HCT116 (cell line): ENCODE measurements at regions not wholly inside any gene's neighbourhood (a gene's known extent, or its start where the extent isn't known, plus 50 kb on each side); places are given as distances from the start of the nearest gene placed in this dataset.

ENCODE experiments used
- ATAC-seq: fragments of 200-7000 bp; cut with Tn5 transposase; 2 replicates; pipeline ENCODE4 v1.9.1; 2020; ENCODE audit warnings: mild to moderate bottlenecking, moderate library complexity
- BruUV-seq: library from RNA; stranded (reverse); fragments of 400-500 nt; replicated peaks from 2 replicates; lab custom pipeline; 2021; lab: Mats Ljungman, UMichigan
- CTCF ChIA-PET: fragments of 300-600 bp; sonication (Branson Sonifier 250); formaldehyde crosslinking; loops from one replicate; lab custom pipeline; 2021; ENCODE audit warnings: antibody characterized with exemption; lab: Charles Lee
- POLR2A ChIA-PET: fragments of 300-600, 350-600 bp; sonication (Branson Sonifier 250); formaldehyde crosslinking; loops from one replicate; lab custom pipeline; 2021; ENCODE audit warnings: antibody characterized with exemption; lab: Charles Lee
- RAD21 ChIA-PET, 2 experiments: fragments of 300-600 bp; sonication (Branson Sonifier 250); formaldehyde crosslinking; loops; one replicate each; lab custom pipeline; 2023; ENCODE audit warnings: low total read pairs in 2 of 2; ENCODE audit not compliant: uncharacterized antibody in 2 of 2, unreplicated experiment in 2 of 2, low non-redundant PET in 1 of 2; lab: Charles Lee
- DNase-seq: peaks from one replicate; pipeline ENCODE4 v3.0.0-alpha.2; 2010; ENCODE audit warnings: low read depth, low spot score
- H2AFZ ChIP-seq: fragments of 200-600 bp; shearing (Covaris generic), sonication (generic); 2 replicates; pipeline ENCODE4 v1.6.1; 2017; ENCODE audit warnings: low read depth, mixed run types, mixed read lengths, antibody characterized with exemption, low read length; ENCODE audit not compliant: poor library complexity, severe bottlenecking
- H3K27ac ChIP-seq: 2 replicates; pipeline ENCODE4 v1.5.1; 2012; ENCODE audit warnings: low read depth, low read length
- H3K27me3 ChIP-seq: fragments of 200-600 bp; sonication (generic); 2 replicates; pipeline ENCODE4 v1.6.1; 2016; ENCODE audit warnings: mixed run types, low read length, mixed read lengths; ENCODE audit not compliant: insufficient read depth
- H3K36me3 ChIP-seq, 2 experiments: fragments of 200-500 bp in 1 of 2; fragments of 200-600 bp in 1 of 2; sonication (Bioruptor generic) in 1 of 2; sonication (generic) in 1 of 2; 2 replicates each; pipeline versions ENCODE4 v1.5.1 to v1.6.1; 2014 to 2016; ENCODE audit warnings: low read length in 2 of 2, inconsistent platforms in 1 of 2, mixed read lengths in 1 of 2, mixed run types in 1 of 2; ENCODE audit not compliant: insufficient read depth in 2 of 2, control insufficient read depth in 1 of 2
- H3K4me1 ChIP-seq, 2 experiments: fragments of 200-600 bp in 1 of 2; sonication (generic) in 1 of 2; 2 replicates each; pipeline versions ENCODE4 v1.5.1 to v1.6.1; 2012 to 2017; ENCODE audit warnings: low read length in 2 of 2, inconsistent platforms in 1 of 2, mild to moderate bottlenecking in 1 of 2, mixed read lengths in 1 of 2, mixed run types in 1 of 2, moderate library complexity in 1 of 2; ENCODE audit not compliant: insufficient read depth in 2 of 2, control insufficient read depth in 1 of 2
- H3K4me2 ChIP-seq: fragments of 200-600 bp; sonication (generic); 2 replicates; pipeline ENCODE4 v1.6.1; 2017; ENCODE audit warnings: mixed run types, low read length, mixed read lengths
- H3K4me3 ChIP-seq, 2 experiments: fragments of 200-600 bp in 1 of 2; sonication (generic) in 1 of 2; replicated peaks in 1 of 2; 2 replicates each; pipeline ENCODE4 v1.5.1; 2011 to 2016; ENCODE audit warnings: low read length in 2 of 2, control low read depth in 1 of 2, low read depth in 1 of 2, mild to moderate bottlenecking in 1 of 2, mixed read lengths in 1 of 2, mixed run types in 1 of 2
- H3K79me2 ChIP-seq: fragments of 200-600 bp; sonication (generic); 2 replicates; pipeline ENCODE4 v1.6.1; 2017; ENCODE audit warnings: mild to moderate bottlenecking, mixed run types, low read length, moderate library complexity, mixed read lengths; ENCODE audit not compliant: insufficient read depth
- H3K9ac ChIP-seq: fragments of 200-600 bp; sonication (generic); 2 replicates; pipeline ENCODE4 v1.6.1; 2016; ENCODE audit warnings: low read length, mixed read lengths
- H3K9me2 ChIP-seq: fragments of 200-600 bp; sonication (generic), shearing (Covaris generic); 2 replicates; pipeline ENCODE4 v1.6.1; 2017; ENCODE audit warnings: mixed run types, mild to moderate bottlenecking, moderate library complexity; ENCODE audit not compliant: insufficient read depth
- H3K9me3 ChIP-seq, 2 experiments: fragments of 200-500 bp in 1 of 2; fragments of 200-600 bp in 1 of 2; sonication (Bioruptor generic) in 1 of 2; sonication (generic) in 1 of 2; 2 replicates each; pipeline ENCODE4 v1.6.1; 2014 to 2017; ENCODE audit warnings: low read length in 2 of 2, mixed read lengths in 2 of 2, inconsistent platforms in 1 of 2, low read depth in 1 of 2, mild to moderate bottlenecking in 1 of 2, mixed run types in 1 of 2, moderate library complexity in 1 of 2; ENCODE audit not compliant: control insufficient read depth in 1 of 2, insufficient read depth in 1 of 2
- H4K20me1 ChIP-seq: fragments of 200-600 bp; sonication (generic), shearing (Covaris generic); 2 replicates; pipeline ENCODE4 v1.6.1; 2017; ENCODE audit warnings: mixed run types, mild to moderate bottlenecking, moderate library complexity; ENCODE audit not compliant: insufficient read depth
- CBX3 ChIP-seq: IDR thresholded peaks from 2 replicates; pipeline ENCODE4 v1.6.1; 2012; ENCODE audit warnings: low read depth
- ELF1 ChIP-seq: IDR thresholded peaks from 2 replicates; pipeline ENCODE4 v1.6.1; 2012; ENCODE audit warnings: low read depth, borderline replicate concordance
- EZH2 ChIP-seq: fragments of 200-600 bp; sonication (generic); IDR thresholded peaks from 2 replicates; pipeline ENCODE4 v1.6.1; 2017; ENCODE audit warnings: antibody characterized with exemption, mixed run types
- EZH2phosphoT487 ChIP-seq: fragments of 200-600 bp; IDR thresholded peaks from 2 replicates; pipeline ENCODE4 v1.6.1; 2018; ENCODE audit warnings: antibody characterized with exemption, borderline replicate concordance
- JUND ChIP-seq: IDR thresholded peaks from 2 replicates; pipeline ENCODE4 v1.6.1; 2012
- POLR2A ChIP-seq: IDR thresholded peaks from 2 replicates; pipeline ENCODE4 v1.7.0; 2011; ENCODE audit warnings: borderline replicate concordance; ENCODE audit not compliant: insufficient read depth, insufficient read length; ENCODE audit errors: extremely low read depth
- POLR2AphosphoS5 ChIP-seq: IDR thresholded peaks from 2 replicates; pipeline ENCODE4 v1.6.1; 2011; ENCODE audit warnings: mild to moderate bottlenecking, low read depth, low read length, moderate library complexity
- RAD21 ChIP-seq: IDR thresholded peaks from 2 replicates; pipeline ENCODE4 v1.6.1; 2012; ENCODE audit warnings: low read depth, mild to moderate bottlenecking
- SIN3A ChIP-seq: IDR thresholded peaks from 2 replicates; pipeline ENCODE4 v1.6.1; 2012; ENCODE audit warnings: low read depth
- SP1 ChIP-seq: IDR thresholded peaks from 2 replicates; pipeline ENCODE4 v1.6.1; 2012; ENCODE audit warnings: low read depth
- SRF ChIP-seq: IDR thresholded peaks from 2 replicates; pipeline ENCODE4 v1.6.1; 2012; ENCODE audit warnings: low read depth
- TCF7L2 ChIP-seq: IDR thresholded peaks from 2 replicates; pipeline ENCODE4 v1.7.0; 2011; ENCODE audit warnings: borderline replicate concordance, inconsistent platforms; ENCODE audit not compliant: insufficient read depth, insufficient read length; ENCODE audit errors: extremely low read depth
- YY1 ChIP-seq: IDR thresholded peaks from 2 replicates; pipeline ENCODE4 v1.6.1; 2011; ENCODE audit warnings: low read length, low read depth, moderate library complexity, mild to moderate bottlenecking; ENCODE audit not compliant: insufficient replicate concordance; ENCODE audit errors: extremely low read depth
- ZFX ChIP-seq: fragments of 450-650 bp; IDR thresholded peaks from 2 replicates; pipeline ENCODE4 v1.6.1; 2017
- intact Hi-C: fragments of 100-400 bp; cut with micrococcal nuclease; formaldehyde crosslinking; loops from 2 replicates; pipeline ENCODE4 v1.10.0; 2022
- TF ChIP-seq, protein P1 (sequence below): IDR thresholded peaks from 2 replicates; pipeline ENCODE4 v1.6.1; 2012
- TF ChIP-seq, protein P2 (sequence below): IDR thresholded peaks from 2 replicates; pipeline ENCODE4 v1.6.1; 2012

DNA sequence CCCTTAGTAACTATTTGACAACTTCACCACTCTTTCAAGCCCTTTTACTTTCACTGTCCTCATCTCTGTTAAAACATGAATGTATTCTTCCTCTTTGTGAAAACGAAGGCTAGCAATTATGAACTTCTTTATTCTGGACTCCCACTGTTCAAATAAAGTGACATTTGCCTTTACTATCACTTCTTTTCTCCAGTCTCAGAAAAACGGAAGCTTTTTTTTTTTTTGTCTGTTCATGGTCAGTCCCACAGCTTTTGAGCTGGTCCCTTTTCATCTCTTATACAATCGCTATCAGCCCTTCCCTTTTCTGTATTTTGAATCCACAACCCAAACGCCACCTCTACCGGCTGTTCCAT lies 327.7 kb downstream of the DKK2 start:
- no TSS peak for BruUV-seq
- Histone ChIP-seq H3K9ac (no peak overlapping the region), H3K4me1 (no peaks in the 10 kb centered on the region), H4K20me1 (no peaks in the 10 kb centered on the region), H3K9me2 (no peaks in the 10 kb centered on the region), H3K9me3 (no peaks in the 10 kb centered on the region), H3K36me3 (no peaks in the 10 kb centered on the region), H3K27ac (no peak overlapping the region), H3K4me3 (no peak overlapping the region), H3K27me3 (no peaks in the 10 kb centered on the region), H3K79me2 (no peaks in the 10 kb centered on the region), H2AFZ (no peak overlapping the region), H3K4me2 (no peak overlapping the region)
- ChIA-PET CTCF (no interaction called here), RAD21 (no interaction called here), POLR2A (no interaction called here)
- TF ChIP-seq SIN3A (no peak), JUND (no peak), ZFX (no peak), ELF1 (no peak), POLR2AphosphoS5 (no peak), YY1 (no peak), RAD21 (no peak), CBX3 (no peak), EZH2phosphoT487 (no peak), SRF (no peak), POLR2A (no peak), SP1 (no peak), TCF7L2 (no peak), EZH2 (no peak)
- TF ChIP-seq, protein P1, sequence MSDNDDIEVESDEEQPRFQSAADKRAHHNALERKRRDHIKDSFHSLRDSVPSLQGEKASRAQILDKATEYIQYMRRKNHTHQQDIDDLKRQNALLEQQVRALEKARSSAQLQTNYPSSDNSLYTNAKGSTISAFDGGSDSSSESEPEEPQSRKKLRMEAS, result no peak
- TF ChIP-seq, protein P2, sequence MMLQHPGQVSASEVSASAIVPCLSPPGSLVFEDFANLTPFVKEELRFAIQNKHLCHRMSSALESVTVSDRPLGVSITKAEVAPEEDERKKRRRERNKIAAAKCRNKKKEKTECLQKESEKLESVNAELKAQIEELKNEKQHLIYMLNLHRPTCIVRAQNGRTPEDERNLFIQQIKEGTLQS, result no peak
- no peak for DNase-seq
- intact Hi-C loops, result no loop called here
- no peak for ATAC-seq
